Upper lobe of right lung (tissue), 1 donor: ENCODE measurements at regions not wholly inside any gene's neighbourhood (a gene's known extent, or its start where the extent isn't known, plus 50 kb on each side); places are given as distances from the start of the nearest gene placed in this dataset.

Experiments
- ATAC-seq: fragments of 200-7000 bp; cut with Tn5 transposase; one replicate; pipeline ENCODE4 v1.9.1; 2020; ENCODE audit warnings: mild to moderate bottlenecking, moderate library complexity
- DNase-seq: peaks from one replicate; pipeline ENCODE4 v3.0.0-alpha.2; 2020
- H3K27ac ChIP-seq: fragments of 200-600 bp; one replicate; pipeline ENCODE4 v1.8.0; 2022
- H3K27me3 ChIP-seq: fragments of 200-600 bp; one replicate; pipeline ENCODE4 v1.8.0; 2022; ENCODE audit warnings: mild to moderate bottlenecking
- H3K36me3 ChIP-seq: fragments of 200-600 bp; one replicate; pipeline ENCODE4 v1.8.0; 2022
- H3K4me1 ChIP-seq: fragments of 200-600 bp; one replicate; pipeline ENCODE4 v1.8.0; 2022
- H3K4me3 ChIP-seq: fragments of 200-600 bp; one replicate; pipeline ENCODE4 v1.8.0; 2022; ENCODE audit warnings: mild to moderate bottlenecking
- H3K9me3 ChIP-seq: fragments of 200-600 bp; one replicate; pipeline ENCODE4 v1.8.0; 2022
- CTCF ChIP-seq: fragments of 200-600 bp; IDR thresholded peaks from one replicate; pipeline ENCODE4 v1.8.0; 2022; ENCODE audit warnings: antibody characterized with exemption
- intact Hi-C: fragments of 100-400 bp; cut with DNase I; formaldehyde crosslinking; loops from one replicate; pipeline ENCODE4 v1.11.0; 2022
- donor health status: DM: no; HTN: yes; CAD: no; lungs with severe emphysema.

GRCh38 chr11:29263971-29264682 lies 752.7 kb downstream of the KCNA4 start:
- no peak for TF ChIP-seq CTCF
- no peaks in the 10 kb centered on the region for H3K4me1 ChIP-seq
- no peak overlapping the region for H3K27ac ChIP-seq
- no peak overlapping the region for H3K4me3 ChIP-seq
- intact Hi-C loops = no loop called here
- DNase-seq = no peak
- no peaks in the 10 kb centered on the region for H3K9me3 ChIP-seq
- no peaks in the 10 kb centered on the region for H3K36me3 ChIP-seq
- ATAC-seq = peak; percentile 35
- H3K27me3 ChIP-seq = no peaks in the 10 kb centered on the region

GRCh38 chr11:29261831-29262230 lies 755.0 kb downstream of the KCNA4 start:
- H3K27me3 ChIP-seq = no peaks in the 10 kb centered on the region
- TF ChIP-seq CTCF = no peak
- DNase-seq (no peak), ATAC-seq (no peak)
- H3K9me3 ChIP-seq = no peaks in the 10 kb centered on the region
- H3K36me3 ChIP-seq = no peaks in the 10 kb centered on the region
- H3K4me3 ChIP-seq = no peak overlapping the region
- H3K4me1 ChIP-seq = no peaks in the 10 kb centered on the region
- H3K27ac ChIP-seq = no peak overlapping the region
- intact Hi-C loops = no loop called here

DNA sequence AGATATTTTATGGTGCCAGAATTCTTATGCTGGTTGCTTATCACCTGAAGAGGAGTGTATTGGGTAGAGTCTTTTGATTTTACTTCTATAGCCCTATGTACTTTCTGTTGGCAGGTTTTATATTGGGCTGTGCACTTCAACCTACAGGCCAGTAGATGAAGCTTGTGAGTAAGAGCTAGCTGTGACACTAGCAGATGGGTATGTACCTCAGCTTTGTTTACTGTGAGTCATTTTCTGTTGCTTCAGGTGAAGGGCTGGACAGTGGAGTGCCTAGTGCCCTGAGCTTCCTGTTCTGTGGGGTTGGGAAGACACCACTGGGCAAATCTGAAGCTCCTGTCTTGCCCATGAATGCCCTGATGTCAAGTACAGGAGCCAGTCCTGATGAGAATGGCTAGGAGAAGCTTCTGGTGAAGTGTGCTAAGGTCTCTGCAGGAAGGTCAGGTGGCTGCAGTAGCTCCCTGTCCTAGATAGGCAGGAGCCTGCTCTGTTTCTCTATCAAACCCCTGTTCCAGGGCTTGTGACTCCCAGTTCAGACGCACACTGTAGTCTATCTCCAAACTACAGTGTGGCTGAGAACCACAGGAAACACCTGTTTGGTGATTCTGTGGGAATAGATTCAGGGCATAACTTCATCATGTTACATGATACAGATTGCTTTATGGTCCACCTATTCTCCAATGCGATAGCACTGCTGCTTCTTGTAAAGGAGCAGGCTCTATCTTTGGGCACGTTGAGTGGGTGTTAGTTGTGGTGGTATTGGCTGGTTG lies 755.7 kb downstream of the KCNA4 start:
- no peak for DNase-seq
- Histone ChIP-seq H3K27me3 (no peaks in the 10 kb centered on the region), H3K27ac (no peak overlapping the region), H3K4me3 (no peak overlapping the region), H3K9me3 (no peaks in the 10 kb centered on the region), H3K4me1 (no peaks in the 10 kb centered on the region), H3K36me3 (no peaks in the 10 kb centered on the region)
- TF ChIP-seq CTCF = no peak
- intact Hi-C loops = no loop called here
- peak; percentile 43 for ATAC-seq

DNA sequence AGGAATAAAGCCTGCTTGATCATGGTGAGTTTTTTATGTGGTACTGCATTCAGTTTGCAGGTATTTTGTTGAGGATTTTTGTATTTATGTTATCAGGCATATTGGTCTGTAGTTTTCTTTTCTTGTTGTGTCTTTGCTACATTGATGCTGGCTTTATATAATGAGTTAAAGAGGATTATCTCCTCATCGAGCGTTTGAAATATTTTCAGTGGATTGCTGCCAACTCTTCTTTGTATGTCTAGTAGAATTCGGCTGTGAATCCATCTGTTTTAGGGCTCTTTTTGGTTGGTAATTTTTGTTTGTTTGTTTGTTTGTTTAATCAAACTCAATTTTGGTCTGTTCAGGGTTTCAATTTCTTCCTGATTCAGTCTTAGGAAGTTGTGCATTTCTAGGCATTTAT lies 758.4 kb downstream of the KCNA4 start:
- intact Hi-C loops = no loop called here
- no peaks in the 10 kb centered on the region for H3K36me3 ChIP-seq
- ATAC-seq (no peak), DNase-seq (no peak)
- no peaks in the 10 kb centered on the region for H3K9me3 ChIP-seq
- no peaks in the 10 kb centered on the region for H3K27me3 ChIP-seq
- H3K4me1 ChIP-seq = no peaks in the 10 kb centered on the region
- TF ChIP-seq CTCF = no peak
- H3K4me3 ChIP-seq = no peak overlapping the region
- no peak overlapping the region for H3K27ac ChIP-seq

GRCh38 chr11:29256580-29256979 lies 760.2 kb downstream of the KCNA4 start:
- TF ChIP-seq CTCF = no peak
- Histone ChIP-seq H3K4me3 (no peak overlapping the region), H3K27me3 (no peaks in the 10 kb centered on the region), H3K36me3 (no peaks in the 10 kb centered on the region), H3K27ac (no peak overlapping the region), H3K9me3 (no peaks in the 10 kb centered on the region), H3K4me1 (no peaks in the 10 kb centered on the region)
- DNase-seq (no peak), ATAC-seq (no peak)
- intact Hi-C loops = no loop called here
